ENCODE measurements at regions not wholly inside any gene's neighbourhood (a gene's known extent, or its start where the extent isn't known, plus 50 kb on each side); places are given as distances from the start of the nearest gene placed in this dataset.

GRCh38 chr7:91565499-91566401 lies 301.5 kb downstream of the FZD1 start (continued):
- TF ChIP-seq THRA (CRISPR knock-in tag; IDR thresholded peaks at IDR 0.05; ENCODE audit: borderline replicate concordance) (no peak), TCF7L2 (IDR thresholded peaks at IDR 0.05; ENCODE audit: low read depth, low read length) (peak; percentile 41; the same call in 1 of the 2 replicates), ZSCAN31 (CRISPR knock-in tag; IDR thresholded peaks at IDR 0.05; ENCODE audit: low read depth) (0 out of 2 replicates have a peak, but pooled peaks have one; percentile 30), ZNF124 (CRISPR knock-in tag; IDR thresholded peaks at IDR 0.05) (no peak), SMARCE1 (IDR thresholded peaks at IDR 0.05; ENCODE audit: borderline replicate concordance) (no peak), FOSL1 (CRISPR knock-in tag; IDR thresholded peaks at IDR 0.05; ENCODE audit: borderline replicate concordance) (no peak), HOXA5 (CRISPR knock-in tag; IDR thresholded peaks at IDR 0.05) (no peak), E2F1 (CRISPR knock-in tag; IDR thresholded peaks at IDR 0.05) (no peak), KAT8 (CRISPR knock-in tag; IDR thresholded peaks at IDR 0.05) (no peak), ZNF597 (CRISPR knock-in tag; IDR thresholded peaks at IDR 0.05) (no peak), CREM (IDR thresholded peaks at IDR 0.05) (peak; percentile 58; the same call in 1 of the 2 replicates), CREM (CRISPR knock-in tag; IDR thresholded peaks at IDR 0.05) (no peak), GMEB2 (CRISPR knock-in tag; IDR thresholded peaks at IDR 0.05; ENCODE audit: low read depth) (no peak), CSRNP2 (CRISPR knock-in tag; conservative IDR thresholded peaks at IDR 0.05; ENCODE audit: low read depth) (no peak), SIN3A (IDR thresholded peaks at IDR 0.05; ENCODE audit: borderline replicate concordance, low read depth, low read length) (no peak), TBL1XR1 (IDR thresholded peaks at IDR 0.05; ENCODE audit: borderline replicate concordance, low read length, partially characterized antibody) (no peak), ATF7-NPFF (CRISPR knock-in tag; IDR thresholded peaks at IDR 0.05; ENCODE audit: low read depth) (no peak), SMC3 (IDR thresholded peaks at IDR 0.05; ENCODE audit: low read length) (no peak), JUND (CRISPR knock-in tag; IDR thresholded peaks at IDR 0.05) (no peak), ASH2L (IDR thresholded peaks at IDR 0.05; ENCODE audit: insufficient read length, low read depth, low read length) (peak; percentile 75), ZMAT3 (CRISPR knock-in tag; conservative IDR thresholded peaks at IDR 0.05) (no peak), THAP11 (CRISPR knock-in tag; IDR thresholded peaks at IDR 0.05) (no peak), ZNF773 (CRISPR knock-in tag; IDR thresholded peaks at IDR 0.05; ENCODE audit: borderline replicate concordance) (no peak), CCAR2 (optimal IDR thresholded peaks at IDR 0.05; ENCODE audit: low read depth, low read length) (no peak), ZNF792 (CRISPR knock-in tag; IDR thresholded peaks at IDR 0.05) (0 out of 2 replicates have a peak, but pooled peaks have one; percentile 52)

All from HepG2 (cell line).